T-helper 1 cell treated with Interleukin-12 subunit alpha and Interleukin-12 subunit beta and Interleukin-4 antibody, amounts not matched to agents 30 ng/mL and 1 ng/mL, for 36 hours (primary cell): ENCODE measurements at regions not wholly inside any gene's neighbourhood (a gene's known extent, or its start where the extent isn't known, plus 50 kb on each side); places are given as distances from the start of the nearest gene placed in this dataset.

Source experiments
- intact Hi-C: fragments of 100-400 bp; cut with micrococcal nuclease; formaldehyde crosslinking; loops from one replicate; pipeline ENCODE4 v1.15.1; 2024

GRCh38 chr9:130755377-130756007 lies 61.9 kb downstream of the EXOSC2 start:
- intact Hi-C loops: no loop called here

GRCh38 chr9:130756037-130756436 lies 62.5 kb downstream of the EXOSC2 start:
- intact Hi-C loops: no loop called here

- intact Hi-C loops: no loop called here
Measured at GRCh38 chr9:130756455-130757152, 63.0 kb downstream of the EXOSC2 start.

- intact Hi-C loops: no loop called here
Measured at GRCh38 chr9:130759738-130760137, 66.2 kb downstream of the EXOSC2 start.

- intact Hi-C loops: no loop called here
Measured at GRCh38 chr9:130763331-130764171, 70.0 kb downstream of the EXOSC2 start.

GRCh38 chr9:130765137-130766020 lies 69.7 kb upstream of the ABL1 start:
- intact Hi-C loops: no loop called here

- intact Hi-C loops: no loop called here
Measured at GRCh38 chr9:130766021-130766926, 68.8 kb upstream of the ABL1 start.

GRCh38 chr9:130766927-130767307 lies 68.1 kb upstream of the ABL1 start:
- intact Hi-C loops: no loop called here

- intact Hi-C loops: no loop called here
Measured at GRCh38 chr9:130768265-130768664, 66.8 kb upstream of the ABL1 start.

GRCh38 chr9:130768891-130769403 lies 66.1 kb upstream of the ABL1 start:
- intact Hi-C loops: no loop called here

GRCh38 chr9:130770093-130770492 lies 65.0 kb upstream of the ABL1 start:
- intact Hi-C loops: loop anchor here (2.0 kb wide), 2 partner anchors 171 to 277 kb away; no protein-coding TSS in a partner anchor

- intact Hi-C loops: loop anchor here (1.0 to 2.0 kb wide), 3 partner anchors 92 to 276 kb away; no protein-coding TSS in a partner anchor
Measured at GRCh38 chr9:130770679-130771442, 64.2 kb upstream of the ABL1 start.

GRCh38 chr9:130772185-130772584 lies 62.9 kb upstream of the ABL1 start:
- intact Hi-C loops: no loop called here

- intact Hi-C loops: no loop called here
Measured at GRCh38 chr9:130774183-130774582, 60.9 kb upstream of the ABL1 start.

GRCh38 chr9:130775336-130775991 lies 59.6 kb upstream of the ABL1 start:
- intact Hi-C loops: no loop called here

- intact Hi-C loops: no loop called here
Measured at GRCh38 chr9:130779153-130779855, 55.8 kb upstream of the ABL1 start.

GRCh38 chr9:130780415-130780814 lies 54.6 kb upstream of the ABL1 start:
- intact Hi-C loops: no loop called here
